HFFc6 (cell line): ENCODE measurements at regions not wholly inside any gene's neighbourhood (a gene's known extent, or its start where the extent isn't known, plus 50 kb on each side); places are given as distances from the start of the nearest gene placed in this dataset.
"Not testable (repeated sequence)": the region's sequence is repeated elsewhere in the genome, so short reads cannot be mapped to it uniquely, and the experiment has no call there.

ENCODE experiments used
- DNase-seq: peaks from one replicate; pipeline ENCODE4 v3.0.0-alpha.2; 2018
- H3K27ac Mint-ChIP-seq: 2 replicates; pipeline ENCODE4 v1.8.0; 2020; ENCODE audit warnings: mild to moderate bottlenecking, mixed read lengths
- H3K27me3 Mint-ChIP-seq: 2 replicates; pipeline ENCODE4 v1.8.0; 2021; ENCODE audit warnings: mild to moderate bottlenecking, moderate library complexity, mixed read lengths; ENCODE audit not compliant: insufficient read depth
- H3K36me3 Mint-ChIP-seq: 2 replicates; pipeline ENCODE4 v1.8.0; 2021; ENCODE audit warnings: low read depth, mixed read lengths
- H3K4me1 Mint-ChIP-seq: 2 replicates; pipeline ENCODE4 v1.8.0; 2020; ENCODE audit warnings: low read depth, mixed read lengths
- H3K4me3 Mint-ChIP-seq: 2 replicates; pipeline ENCODE4 v1.8.0; 2020; ENCODE audit warnings: mild to moderate bottlenecking, moderate library complexity, mixed read lengths
- H3K9me3 Mint-ChIP-seq: 2 replicates; pipeline ENCODE4 v1.8.0; 2020; ENCODE audit warnings: mild to moderate bottlenecking, mixed read lengths
- TF ChIP-seq, protein P1 (sequence below): fragments of 200-600 bp; sonication (generic); IDR thresholded peaks from 2 replicates; pipeline ENCODE4 v1.5.0; 2021; ENCODE audit warnings: antibody characterized with exemption, mild to moderate bottlenecking

DNA sequence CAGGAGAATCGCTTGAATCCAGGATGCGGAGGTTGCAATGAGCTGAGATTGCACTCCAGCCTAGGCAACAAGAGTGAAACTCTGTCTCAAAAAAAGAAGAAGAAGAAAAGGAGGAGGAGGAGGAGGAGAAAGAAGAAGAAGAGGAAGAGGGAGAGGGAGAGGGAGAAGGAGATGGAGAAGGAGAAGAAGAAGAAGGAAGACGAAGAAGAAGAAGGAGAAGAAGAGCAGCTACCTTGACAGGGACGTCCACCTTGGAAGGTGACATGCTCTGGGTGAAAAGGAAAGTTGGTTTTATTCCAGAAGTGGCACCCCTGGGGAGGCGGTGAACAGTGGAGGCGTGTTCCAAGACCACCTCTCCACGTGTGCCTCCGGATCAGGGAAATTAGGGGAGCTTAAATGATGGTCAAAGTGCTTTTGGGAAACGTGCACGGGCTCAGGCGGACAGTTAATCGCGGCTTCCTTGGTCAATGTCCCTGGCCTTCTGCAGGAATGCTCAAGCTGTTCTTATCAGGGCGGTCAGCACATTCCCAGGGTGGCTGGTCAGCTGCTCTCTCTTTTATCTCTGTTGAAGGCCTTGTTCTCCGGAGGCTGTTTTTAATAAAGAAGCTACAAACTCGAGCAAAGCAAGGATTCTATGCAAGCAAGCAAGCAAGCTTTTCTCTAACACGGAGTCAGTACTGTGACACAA, 78.9 kb upstream of the PEG3 start:
- Mint-ChIP-seq H3K4me3 (no peak overlapping the region), H3K27me3 (no peaks in the 10 kb centered on the region; the same call in 1 of the 2 replicates), H3K27ac (no peak overlapping the region), H3K36me3 (peaks cover 3% of the 10 kb centered on the region; the same call in 1 of the 2 replicates), H3K9me3 (peaks cover 66% of the 10 kb centered on the region), H3K4me1 (no peaks in the 10 kb centered on the region)
- TF ChIP-seq, protein P1, sequence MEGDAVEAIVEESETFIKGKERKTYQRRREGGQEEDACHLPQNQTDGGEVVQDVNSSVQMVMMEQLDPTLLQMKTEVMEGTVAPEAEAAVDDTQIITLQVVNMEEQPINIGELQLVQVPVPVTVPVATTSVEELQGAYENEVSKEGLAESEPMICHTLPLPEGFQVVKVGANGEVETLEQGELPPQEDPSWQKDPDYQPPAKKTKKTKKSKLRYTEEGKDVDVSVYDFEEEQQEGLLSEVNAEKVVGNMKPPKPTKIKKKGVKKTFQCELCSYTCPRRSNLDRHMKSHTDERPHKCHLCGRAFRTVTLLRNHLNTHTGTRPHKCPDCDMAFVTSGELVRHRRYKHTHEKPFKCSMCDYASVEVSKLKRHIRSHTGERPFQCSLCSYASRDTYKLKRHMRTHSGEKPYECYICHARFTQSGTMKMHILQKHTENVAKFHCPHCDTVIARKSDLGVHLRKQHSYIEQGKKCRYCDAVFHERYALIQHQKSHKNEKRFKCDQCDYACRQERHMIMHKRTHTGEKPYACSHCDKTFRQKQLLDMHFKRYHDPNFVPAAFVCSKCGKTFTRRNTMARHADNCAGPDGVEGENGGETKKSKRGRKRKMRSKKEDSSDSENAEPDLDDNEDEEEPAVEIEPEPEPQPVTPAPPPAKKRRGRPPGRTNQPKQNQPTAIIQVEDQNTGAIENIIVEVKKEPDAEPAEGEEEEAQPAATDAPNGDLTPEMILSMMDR: no peak
- DNase-seq: no peak

- H3K36me3 Mint-ChIP-seq, H3K27ac Mint-ChIP-seq, H3K27me3 Mint-ChIP-seq, H3K4me1 Mint-ChIP-seq, DNase-seq, H3K4me3 Mint-ChIP-seq: not testable (repeated sequence)
- peaks cover 69% of the 10 kb centered on the region for H3K9me3 Mint-ChIP-seq
These were observed 85.6 kb upstream of the PEG3 start for GRCh38 chr19:56926094-56926493.

DNA sequence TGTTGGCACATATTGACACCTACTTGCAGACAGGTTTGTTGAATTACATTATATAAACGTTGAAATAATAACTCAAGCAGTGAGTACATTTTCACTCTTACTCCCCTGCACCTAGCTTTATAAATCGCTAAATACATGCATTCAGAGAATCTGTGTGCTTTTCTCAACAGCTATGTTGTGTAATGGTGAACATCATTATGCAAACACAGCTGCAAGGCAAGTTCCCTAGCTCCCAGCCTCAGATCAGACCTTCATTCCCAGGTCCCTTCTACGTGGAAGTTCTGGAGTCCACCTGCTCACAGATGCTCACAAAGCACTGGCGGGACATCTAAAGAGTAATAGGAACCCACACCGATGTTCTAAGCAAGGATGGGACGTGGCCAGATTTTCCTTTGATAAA, 86.8 kb upstream of the PEG3 start:
- H3K9me3 Mint-ChIP-seq: peaks cover 79% of the 10 kb centered on the region
- TF ChIP-seq, protein P1: no peak
- no peak for DNase-seq
- no peak overlapping the region for H3K4me3 Mint-ChIP-seq
- H3K27me3 Mint-ChIP-seq: no peaks in the 10 kb centered on the region
- H3K36me3 Mint-ChIP-seq: peaks cover 9% of the 10 kb centered on the region; the same call in 1 of the 2 replicates
- no peak overlapping the region for H3K27ac Mint-ChIP-seq
- no peaks in the 10 kb centered on the region for H3K4me1 Mint-ChIP-seq

DNA sequence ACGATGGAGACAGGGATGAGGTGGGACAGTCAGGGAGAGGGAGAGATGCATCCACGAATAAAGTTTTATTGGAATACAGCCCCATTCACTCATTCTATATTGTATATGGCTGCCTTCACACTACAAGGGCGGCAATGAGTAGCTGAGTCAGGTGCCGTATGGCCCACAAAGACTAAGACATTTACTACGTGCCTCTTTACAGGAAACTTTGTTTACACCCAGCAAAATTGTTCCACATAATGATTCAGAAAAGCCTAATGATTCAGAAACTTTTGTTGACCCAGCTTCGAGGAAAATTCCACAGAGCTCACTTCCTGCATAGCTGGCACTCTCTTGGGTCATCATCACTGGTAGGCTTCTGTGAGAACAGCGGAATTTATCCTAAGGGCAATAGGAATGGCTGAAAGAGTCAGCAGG, 87.3 kb upstream of the PEG3 start:
- Mint-ChIP-seq H3K27ac (no peak overlapping the region), H3K4me1 (no peaks in the 10 kb centered on the region), H3K9me3 (peaks cover 84% of the 10 kb centered on the region), H3K36me3 (peaks cover 9% of the 10 kb centered on the region; the same call in 1 of the 2 replicates), H3K27me3 (no peaks in the 10 kb centered on the region), H3K4me3 (no peak overlapping the region)
- no peak for DNase-seq
- TF ChIP-seq, protein P1: no peak

DNA sequence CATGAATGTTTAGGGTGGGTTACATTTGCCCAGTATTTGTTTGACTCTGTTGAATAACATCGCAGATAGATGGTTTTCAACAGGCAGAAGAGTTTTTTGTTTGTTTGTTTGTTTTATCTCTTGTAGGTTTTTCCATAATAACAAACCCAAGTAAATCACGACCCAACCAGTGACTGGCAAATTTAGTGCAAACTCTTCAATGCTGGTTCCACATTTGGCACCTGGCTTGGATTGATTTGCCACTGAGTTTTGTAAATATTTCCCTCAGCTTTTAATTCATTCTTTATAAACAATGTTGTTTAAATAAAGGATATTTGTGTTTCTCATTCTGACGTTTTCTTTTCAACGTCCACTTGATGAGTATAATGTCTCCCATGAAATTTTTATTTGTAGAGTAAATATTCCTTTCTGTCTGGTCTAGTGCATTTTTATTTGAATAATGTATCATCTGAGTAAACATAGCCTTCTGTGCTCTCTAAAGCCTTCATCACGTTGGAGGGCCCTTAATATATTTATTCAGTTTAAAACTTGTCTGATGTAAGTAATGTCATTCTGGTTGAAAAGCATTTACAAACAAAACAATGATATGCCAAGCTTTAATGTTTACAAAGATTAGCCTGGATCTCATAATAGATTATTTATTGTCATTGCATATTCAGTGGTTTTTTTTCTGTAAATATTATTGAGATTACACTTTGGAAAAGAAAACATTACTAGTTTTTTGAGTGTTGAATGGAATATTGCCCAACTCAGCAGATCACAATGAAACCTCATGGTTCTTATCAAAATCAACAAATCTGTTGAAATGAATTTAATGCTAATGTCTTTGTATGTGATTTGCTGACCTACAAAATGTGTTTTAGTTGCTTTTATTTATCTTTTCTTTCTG, 90.4 kb upstream of the PEG3 start:
- Mint-ChIP-seq H3K27ac (no peak overlapping the region), H3K36me3 (peaks cover 9% of the 10 kb centered on the region; the same call in 1 of the 2 replicates), H3K4me3 (no peak overlapping the region), H3K9me3 (peaks cover 86% of the 10 kb centered on the region), H3K4me1 (no peaks in the 10 kb centered on the region), H3K27me3 (no peaks in the 10 kb centered on the region)
- TF ChIP-seq, protein P1: no peak
- DNase-seq: no peak
